H9 (cell line): ENCODE measurements at regions not wholly inside any gene's neighbourhood (a gene's known extent, or its start where the extent isn't known, plus 50 kb on each side); places are given as distances from the start of the nearest gene placed in this dataset.

ENCODE experiments used
- DNase-seq: peaks from one replicate; pipeline ENCODE4 v3.0.0-alpha.2; 2017
- H2AFZ ChIP-seq: one replicate; pipeline ENCODE4 v1.6.1; 2013; ENCODE audit warnings: mild to moderate bottlenecking, low read length, control low read depth, moderate library complexity
- H2AK5ac ChIP-seq: 2 replicates; pipeline ENCODE4 v1.6.1; 2013; ENCODE audit warnings: low read length, control low read depth, mixed read lengths; ENCODE audit not compliant: insufficient read length
- H2BK120ac ChIP-seq: one replicate; pipeline ENCODE4 v1.6.1; 2013; ENCODE audit warnings: low read depth, mild to moderate bottlenecking, low read length, control low read depth, inconsistent platforms; ENCODE audit not compliant: poor library complexity, severe bottlenecking
- H2BK12ac ChIP-seq: 2 replicates; pipeline ENCODE4 v1.6.1; 2013; ENCODE audit warnings: low read length, control low read depth, mixed read lengths, low read depth; ENCODE audit not compliant: insufficient read length
- H2BK15ac ChIP-seq: 2 replicates; pipeline ENCODE4 v1.6.1; 2013; ENCODE audit warnings: low read depth, low read length, control low read depth
- H2BK20ac ChIP-seq: one replicate; pipeline ENCODE4 v1.6.1; 2013; ENCODE audit warnings: low read depth, mild to moderate bottlenecking, low read length, control low read depth, inconsistent platforms; ENCODE audit not compliant: poor library complexity, severe bottlenecking
- H2BK5ac ChIP-seq: 2 replicates; pipeline ENCODE4 v1.6.1; 2013; ENCODE audit warnings: low read length, control low read depth, mixed read lengths; ENCODE audit not compliant: insufficient read length
- H3K14ac ChIP-seq: 2 replicates; pipeline ENCODE4 v1.6.1; 2013; ENCODE audit warnings: low read length, control low read depth; ENCODE audit not compliant: insufficient read depth
- H3K18ac ChIP-seq: 2 replicates; pipeline ENCODE4 v1.6.1; 2013; ENCODE audit warnings: low read depth, mild to moderate bottlenecking, mixed read lengths, low read length, control low read depth; ENCODE audit not compliant: insufficient read length
- H3K23ac ChIP-seq: 2 replicates; pipeline ENCODE4 v1.6.1; 2013; ENCODE audit warnings: low read length, control low read depth, mixed read lengths, low read depth; ENCODE audit not compliant: insufficient read length
- H3K23me2 ChIP-seq: 2 replicates; pipeline ENCODE4 v1.6.1; 2013; ENCODE audit warnings: low read depth, mild to moderate bottlenecking, mixed read lengths, low read length, control low read depth; ENCODE audit not compliant: insufficient read length, poor library complexity, severe bottlenecking
- H3K27ac ChIP-seq: 2 replicates; pipeline ENCODE4 v1.5.1; 2013; ENCODE audit warnings: low read length, control low read depth, mixed read lengths, low read depth; ENCODE audit not compliant: insufficient read length
- H3K27me3 ChIP-seq: 2 replicates; pipeline ENCODE4 v1.6.1; 2013; ENCODE audit warnings: low read length, control low read depth, inconsistent platforms; ENCODE audit not compliant: insufficient read depth
- H3K4ac ChIP-seq: 2 replicates; pipeline ENCODE4 v1.6.1; 2013; ENCODE audit warnings: low read depth, mild to moderate bottlenecking, control low read depth, inconsistent platforms, low read length, moderate library complexity
- H3K4me1 ChIP-seq: 2 replicates; pipeline ENCODE4 v1.6.1; 2013; ENCODE audit warnings: low read length, control low read depth, inconsistent platforms; ENCODE audit not compliant: insufficient read depth
- H3K4me2 ChIP-seq: 2 replicates; pipeline ENCODE4 v1.6.1; 2013; ENCODE audit warnings: low read length, control low read depth, mixed read lengths; ENCODE audit not compliant: insufficient read length, insufficient read depth
- H3K56ac ChIP-seq: 2 replicates; pipeline ENCODE4 v1.6.1; 2013; ENCODE audit warnings: low read depth, mild to moderate bottlenecking, mixed read lengths, low read length, control low read depth; ENCODE audit not compliant: insufficient read length
- H3K79me1 ChIP-seq: 2 replicates; pipeline ENCODE4 v1.6.1; 2013; ENCODE audit warnings: low read depth, mild to moderate bottlenecking, moderate library complexity, low read length, control low read depth, inconsistent platforms; ENCODE audit not compliant: insufficient read depth, poor library complexity, severe bottlenecking
- H3K79me2 ChIP-seq: 2 replicates; pipeline ENCODE4 v1.6.1; 2013; ENCODE audit warnings: low read length, control low read depth, inconsistent platforms; ENCODE audit not compliant: insufficient read depth
- H3K9ac ChIP-seq: 2 replicates; pipeline ENCODE4 v1.6.1; 2013; ENCODE audit warnings: low read length, control low read depth, mixed read lengths; ENCODE audit not compliant: insufficient read length; ENCODE audit errors: extremely low read depth
- H3K9me3 ChIP-seq: one replicate; pipeline ENCODE4 v1.6.1; 2013; ENCODE audit warnings: low read depth, low read length, inconsistent platforms; ENCODE audit not compliant: control insufficient read depth
- H3T11ph ChIP-seq: one replicate; pipeline ENCODE4 v1.6.1; 2013; ENCODE audit warnings: mild to moderate bottlenecking, low read length, control low read depth, inconsistent platforms
- H4K20me1 ChIP-seq: one replicate; pipeline ENCODE4 v1.6.1; 2013; ENCODE audit not compliant: control insufficient read depth, insufficient read length, insufficient read depth
- H4K5ac ChIP-seq: 2 replicates; pipeline ENCODE4 v1.6.1; 2013; ENCODE audit warnings: low read depth, mild to moderate bottlenecking, mixed read lengths, low read length, control low read depth; ENCODE audit not compliant: insufficient read length
- H4K8ac ChIP-seq: replicated peaks from 2 replicates; pipeline ENCODE4 v1.6.1; 2013; ENCODE audit warnings: low read length, control low read depth, mixed read lengths, low read depth; ENCODE audit not compliant: insufficient read length
- H4K91ac ChIP-seq: 2 replicates; pipeline ENCODE4 v1.6.1; 2013; ENCODE audit warnings: low read depth, mild to moderate bottlenecking, moderate library complexity, mixed read lengths, low read length, control low read depth; ENCODE audit not compliant: insufficient read length
- H3K27ac Mint-ChIP-seq, 3 experiments: 2 replicates in 2 of 3; 3 replicates in 1 of 3; pipeline ENCODE4 v1.8.0; 2020 to 2021; ENCODE audit warnings: mixed read lengths in 3 of 3, mild to moderate bottlenecking in 1 of 3, moderate library complexity in 1 of 3
- H3K27me3 Mint-ChIP-seq: 2 replicates; pipeline ENCODE4 v1.8.0; 2021; ENCODE audit warnings: low read depth, mild to moderate bottlenecking, moderate library complexity, mixed read lengths
- H3K36me3 Mint-ChIP-seq, 3 experiments: 2 replicates in 2 of 3; 3 replicates in 1 of 3; pipeline ENCODE4 v1.8.0; 2020 to 2021; ENCODE audit warnings: low read depth in 3 of 3, mixed read lengths in 3 of 3; ENCODE audit not compliant: insufficient read depth in 1 of 3
- H3K4me1 Mint-ChIP-seq, 2 experiments: 2 replicates each; pipeline ENCODE4 v1.8.0; 2020; ENCODE audit warnings: mixed read lengths in 2 of 2
- H3K4me3 Mint-ChIP-seq, 2 experiments: 2 replicates in 1 of 2; 3 replicates in 1 of 2; pipeline ENCODE4 v1.8.0; 2020 to 2021; ENCODE audit warnings: mild to moderate bottlenecking in 2 of 2, mixed read lengths in 2 of 2, moderate library complexity in 1 of 2
- H3K9me3 Mint-ChIP-seq, 2 experiments: 2 replicates in 1 of 2; 3 replicates in 1 of 2; pipeline ENCODE4 v1.8.0; 2020; ENCODE audit warnings: mild to moderate bottlenecking in 2 of 2, mixed read lengths in 2 of 2, moderate library complexity in 1 of 2
- CTCF ChIP-seq: fragments of 200-600 bp; sonication (generic); conservative IDR thresholded peaks from 3 replicates; pipeline ENCODE4 v1.8.0; 2021; ENCODE audit warnings: antibody characterized with exemption, mild to moderate bottlenecking
- WGBS: extraction: QIAGEN DNeasy Blood & Tissue Kit; methylation state at CpG from one replicate; pipeline ENCODE4 v1.1.7; 2013; ENCODE audit warnings: missing lambda C conversion rate, low lambda C conversion rate, mixed read lengths; ENCODE audit not compliant: insufficient read length; ENCODE audit errors: extremely low coverage; 5-methylcytosine and 5-hydroxymethylcytosine counted together

GRCh38 chr3:86595696-86596095, 395.3 kb downstream of the VGLL3 start:
- no peak overlapping the region for H2BK15ac ChIP-seq
- WGBS, result no CpG with 5 or more reads among the region's 3 CpGs
- H3K23ac ChIP-seq, result no peak overlapping the region
- no peaks in the 10 kb centered on the region for H3K4me1 ChIP-seq
- H4K5ac ChIP-seq, result no peak overlapping the region
- no peaks in the 10 kb centered on the region for H3K79me1 ChIP-seq
- no peak overlapping the region for H2BK20ac ChIP-seq
- no peak overlapping the region for H2AK5ac ChIP-seq
- no peaks in the 10 kb centered on the region for H3K79me2 ChIP-seq
- H3K27me3 ChIP-seq, result no peaks in the 10 kb centered on the region
- H4K91ac ChIP-seq, result no peak overlapping the region
- no peak overlapping the region for H3K14ac ChIP-seq
- H3K23me2 ChIP-seq, result no peaks in the 10 kb centered on the region
- Mint-ChIP-seq H3K9me3 (no peaks in the 10 kb centered on the region), H3K4me1 (no peaks in the 10 kb centered on the region), H3K27ac (no peak overlapping the region), H3K4me3 (no peak overlapping the region), H3K36me3 (no peaks in the 10 kb centered on the region), H3K27me3 (no peaks in the 10 kb centered on the region)
- no peak overlapping the region for H3K4ac ChIP-seq
- H2BK120ac ChIP-seq, result no peak overlapping the region
- no peaks in the 10 kb centered on the region for H3K9me3 ChIP-seq
- H3T11ph ChIP-seq, result no peak overlapping the region
- no peak overlapping the region for H2AFZ ChIP-seq
- no peak overlapping the region for H3K9ac ChIP-seq
- no peak for DNase-seq
- H3K27ac ChIP-seq, result no peak overlapping the region
- H3K18ac ChIP-seq, result no peak overlapping the region
- no peak for TF ChIP-seq CTCF
- H4K8ac ChIP-seq, result no peak overlapping the region
- no peak overlapping the region for H2BK12ac ChIP-seq
- no peak overlapping the region for H3K4me2 ChIP-seq
- H4K20me1 ChIP-seq, result no peaks in the 10 kb centered on the region
- H2BK5ac ChIP-seq, result no peak overlapping the region
- no peak overlapping the region for H3K56ac ChIP-seq
